ENCODE measurements at regions not wholly inside any gene's neighbourhood (a gene's known extent, or its start where the extent isn't known, plus 50 kb on each side); places are given as distances from the start of the nearest gene placed in this dataset.

GRCh38 chr14:28666961-28667360 lies 99.6 kb upstream of the FOXG1 start:
- H3K4me3 ChIP-seq (ENCODE audit: insufficient read depth, low read depth, low read length) = no peak overlapping the region
- Mint-ChIP-seq H3K4me3 (ENCODE audit: unreplicated experiment) (no peak overlapping the region), H3K27me3 (ENCODE audit: low read depth, unreplicated experiment) (no peaks in the 10 kb centered on the region), H3K4me1 (ENCODE audit: low read depth, unreplicated experiment) (peaks cover 20% of the 10 kb centered on the region), H3K9me3 (ENCODE audit: unreplicated experiment) (no peaks in the 10 kb centered on the region), H3K36me3 (ENCODE audit: low read depth, unreplicated experiment) (no peaks in the 10 kb centered on the region), H3K27ac (ENCODE audit: unreplicated experiment) (no peak overlapping the region)
- H4K20me1 ChIP-seq (ENCODE audit: insufficient read depth, low read length) = no peaks in the 10 kb centered on the region
- no peaks in the 10 kb centered on the region for H3K9me3 ChIP-seq (ENCODE audit: insufficient read depth, low read depth, low read length)
- no peaks in the 10 kb centered on the region for H3K27me3 ChIP-seq (ENCODE audit: insufficient read depth, low read length)
- no peaks in the 10 kb centered on the region for H3K79me2 ChIP-seq (ENCODE audit: insufficient read depth, low read length)
- H3K4me1 ChIP-seq (ENCODE audit: insufficient read depth, low read length) = no peaks in the 10 kb centered on the region
- DNase-seq (ENCODE audit: low read depth) (no peak), FAIRE-seq (no peak)
- H3K36me3 ChIP-seq (ENCODE audit: insufficient read depth, low read length) = no peaks in the 10 kb centered on the region
- no peak overlapping the region for H2AFZ ChIP-seq (ENCODE audit: low read depth, low read length)
- H3K9ac ChIP-seq (ENCODE audit: low read length) = no peak overlapping the region
- no peak overlapping the region for H3K27ac ChIP-seq (ENCODE audit: low read depth, low read length)
- TF ChIP-seq EZH2 (IDR thresholded peaks at IDR 0.05; ENCODE audit: insufficient read depth, low read length) = no peak
- no peak for TF ChIP-seq CTCF (IDR thresholded peaks at IDR 0.05; ENCODE audit: insufficient read depth, low read depth, low read length)
- no peak overlapping the region for H3K4me2 ChIP-seq (ENCODE audit: low read length)

- Histone ChIP-seq H3K4me3 (ENCODE audit: insufficient read depth, low read depth, low read length) (no peak overlapping the region), H3K79me2 (ENCODE audit: insufficient read depth, low read length) (no peaks in the 10 kb centered on the region), H3K36me3 (ENCODE audit: insufficient read depth, low read length) (no peaks in the 10 kb centered on the region), H3K9ac (ENCODE audit: low read length) (no peak overlapping the region), H4K20me1 (ENCODE audit: insufficient read depth, low read length) (no peaks in the 10 kb centered on the region), H2AFZ (ENCODE audit: low read depth, low read length) (no peak overlapping the region), H3K4me2 (ENCODE audit: low read length) (peak overlapping the region; percentile 62), H3K27ac (ENCODE audit: low read depth, low read length) (no peak overlapping the region), H3K27me3 (ENCODE audit: insufficient read depth, low read length) (no peaks in the 10 kb centered on the region), H3K4me1 (ENCODE audit: insufficient read depth, low read length) (peaks cover 11% of the 10 kb centered on the region), H3K9me3 (ENCODE audit: insufficient read depth, low read depth, low read length) (no peaks in the 10 kb centered on the region)
- Mint-ChIP-seq H3K27me3 (ENCODE audit: low read depth, unreplicated experiment) (no peaks in the 10 kb centered on the region), H3K9me3 (ENCODE audit: unreplicated experiment) (no peaks in the 10 kb centered on the region), H3K4me1 (ENCODE audit: low read depth, unreplicated experiment) (peaks cover 9% of the 10 kb centered on the region), H3K36me3 (ENCODE audit: low read depth, unreplicated experiment) (no peaks in the 10 kb centered on the region), H3K27ac (ENCODE audit: unreplicated experiment) (peak overlapping the region; percentile 11), H3K4me3 (ENCODE audit: unreplicated experiment) (no peak overlapping the region)
- no peak for FAIRE-seq
- TF ChIP-seq CTCF (IDR thresholded peaks at IDR 0.05; ENCODE audit: insufficient read depth, low read depth, low read length) (no peak), EZH2 (IDR thresholded peaks at IDR 0.05; ENCODE audit: insufficient read depth, low read length) (no peak)
- DNase-seq (ENCODE audit: low read depth) = peak; percentile 79
Measured at GRCh38 chr14:28671425-28671824, 95.2 kb upstream of the FOXG1 start.

GRCh38 chr14:28673056-28673455 lies 93.5 kb upstream of the FOXG1 start:
- H3K4me1 Mint-ChIP-seq (ENCODE audit: low read depth, unreplicated experiment) = peaks cover 18% of the 10 kb centered on the region
- H3K4me3 Mint-ChIP-seq (ENCODE audit: unreplicated experiment) = no peak overlapping the region
- Histone ChIP-seq H3K9ac (ENCODE audit: low read length) (no peak overlapping the region), H3K27ac (ENCODE audit: low read depth, low read length) (no peak overlapping the region), H3K27me3 (ENCODE audit: insufficient read depth, low read length) (no peaks in the 10 kb centered on the region), H3K36me3 (ENCODE audit: insufficient read depth, low read length) (no peaks in the 10 kb centered on the region), H3K4me2 (ENCODE audit: low read length) (no peak overlapping the region), H3K9me3 (ENCODE audit: insufficient read depth, low read depth, low read length) (no peaks in the 10 kb centered on the region), H4K20me1 (ENCODE audit: insufficient read depth, low read length) (no peaks in the 10 kb centered on the region), H3K4me3 (ENCODE audit: insufficient read depth, low read depth, low read length) (no peak overlapping the region), H3K79me2 (ENCODE audit: insufficient read depth, low read length) (no peaks in the 10 kb centered on the region), H3K4me1 (ENCODE audit: insufficient read depth, low read length) (peaks cover 22% of the 10 kb centered on the region), H2AFZ (ENCODE audit: low read depth, low read length) (no peak overlapping the region)
- no peaks in the 10 kb centered on the region for H3K9me3 Mint-ChIP-seq (ENCODE audit: unreplicated experiment)
- DNase-seq (ENCODE audit: low read depth) (peak; percentile 36), FAIRE-seq (no peak)
- no peaks in the 10 kb centered on the region for H3K36me3 Mint-ChIP-seq (ENCODE audit: low read depth, unreplicated experiment)
- H3K27ac Mint-ChIP-seq (ENCODE audit: unreplicated experiment) = no peak overlapping the region
- no peak for TF ChIP-seq CTCF (IDR thresholded peaks at IDR 0.05; ENCODE audit: insufficient read depth, low read depth, low read length)
- no peak for TF ChIP-seq EZH2 (IDR thresholded peaks at IDR 0.05; ENCODE audit: insufficient read depth, low read length)
- no peaks in the 10 kb centered on the region for H3K27me3 Mint-ChIP-seq (ENCODE audit: low read depth, unreplicated experiment)
